Epithelial cell of esophagus (primary cell): ENCODE measurements at regions not wholly inside any gene's neighbourhood (a gene's known extent, or its start where the extent isn't known, plus 50 kb on each side); places are given as distances from the start of the nearest gene placed in this dataset.
A peak's percentile ranks its signal among the peaks of the same experiment; 100 is the strongest.

Experiments used
- DNase-seq: peaks from one replicate; pipeline ENCODE4 v3.0.0; 2010; ENCODE audit warnings: low read depth
- H3K4me3 ChIP-seq: 2 replicates; pipeline ENCODE4 v1.5.1; 2011; ENCODE audit warnings: mild to moderate bottlenecking, low read length, control low read depth
- CTCF ChIP-seq: IDR thresholded peaks from 2 replicates; pipeline ENCODE4 v1.5.1; 2011; ENCODE audit warnings: low read depth, mild to moderate bottlenecking, low read length, control low read depth, inconsistent platforms; ENCODE audit not compliant: insufficient read depth; ENCODE audit errors: missing control alignments

- DNase-seq: no peak
- TF ChIP-seq CTCF: no peak
- no peak overlapping the region for H3K4me3 ChIP-seq
Measured at GRCh38 chr9:7579351-7579750, 220.2 kb downstream of the DMAC1 start.

GRCh38 chr9:7578951-7579350, 220.6 kb downstream of the DMAC1 start:
- DNase-seq: no peak
- TF ChIP-seq CTCF: no peak

GRCh38 chr9:7570107-7570720, 229.4 kb downstream of the DMAC1 start:
- peak; percentile 70 for DNase-seq
- no peak overlapping the region for H3K4me3 ChIP-seq
- TF ChIP-seq CTCF: peak; percentile 97

More at GRCh38 chr9:7578951-7579350, 220.6 kb downstream of the DMAC1 start:
- no peak overlapping the region for H3K4me3 ChIP-seq

GRCh38 chr9:7567687-7568086, 231.9 kb downstream of the DMAC1 start:
- TF ChIP-seq CTCF: no peak
- no peak for DNase-seq

GRCh38 chr9:7561527-7562080, 238.0 kb downstream of the DMAC1 start:
- no peak for DNase-seq
- no peak for TF ChIP-seq CTCF
- H3K4me3 ChIP-seq: no peak overlapping the region

More at GRCh38 chr9:7567687-7568086, 231.9 kb downstream of the DMAC1 start:
- H3K4me3 ChIP-seq: no peak overlapping the region

GRCh38 chr9:7560669-7561305, 238.8 kb downstream of the DMAC1 start:
- TF ChIP-seq CTCF: no peak
- no peak for DNase-seq
- no peak overlapping the region for H3K4me3 ChIP-seq
